ENCODE measurements at regions not wholly inside any gene's neighbourhood (a gene's known extent, or its start where the extent isn't known, plus 50 kb on each side); places are given as distances from the start of the nearest gene placed in this dataset.

DNA sequence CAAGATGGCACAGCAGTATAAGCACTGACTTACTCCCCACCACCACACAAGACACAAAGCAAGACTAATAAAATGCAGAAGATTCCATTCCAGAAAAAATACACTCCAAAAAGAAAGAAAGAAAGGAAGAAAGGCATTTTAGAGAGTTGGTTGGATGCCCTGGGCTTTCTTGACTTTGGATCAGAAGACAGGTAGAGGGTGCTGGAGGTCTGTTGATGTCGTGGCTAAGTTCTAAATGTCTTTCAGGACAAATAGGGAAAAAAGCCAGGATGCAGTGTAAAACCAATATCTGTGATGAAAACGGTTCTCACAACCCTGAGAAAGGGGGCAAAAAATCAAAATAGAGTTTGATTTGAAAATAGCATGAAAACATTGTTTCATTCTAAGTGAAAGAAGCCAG lies 555.2 kb upstream of the PRKX start:
- DNase-seq (no peak), ATAC-seq (no peak)
- intact Hi-C loops (cut with DNase I, micrococcal nuclease) = no loop called here

DNA sequence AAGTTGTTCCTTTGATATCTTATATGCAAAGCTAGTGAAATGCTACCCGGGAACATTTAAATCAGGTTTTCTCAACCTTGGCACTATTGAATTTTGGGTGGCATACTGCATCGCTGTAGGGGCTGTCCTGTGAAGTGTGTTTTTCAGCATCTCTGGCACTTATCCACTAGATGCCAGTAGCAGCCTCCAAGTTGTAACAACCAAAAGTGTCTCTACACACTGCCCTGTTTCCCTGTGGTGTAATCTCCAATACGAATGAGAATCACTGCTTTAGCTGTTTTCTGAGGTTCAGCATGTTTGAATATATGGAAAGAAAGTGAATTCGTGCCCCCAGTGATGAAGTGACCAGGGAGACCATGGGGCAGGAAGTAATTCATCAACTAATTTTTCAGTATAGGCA lies 551.6 kb upstream of the PRKX start:
- no peak for ATAC-seq
- DNase-seq = no peak
- intact Hi-C loops (cut with DNase I, micrococcal nuclease) = no loop called here

- ATAC-seq (no peak), DNase-seq (no peak)
- intact Hi-C loops (cut with DNase I, micrococcal nuclease) = no loop called here
Observed at GRCh38 chrX:4263030-4263803, 549.8 kb upstream of the PRKX start.

GRCh38 chrX:4253092-4253491 lies 539.6 kb upstream of the PRKX start:
- ATAC-seq (no peak), DNase-seq (no peak)
- intact Hi-C loops (cut with DNase I, micrococcal nuclease) = no loop called here

DNA sequence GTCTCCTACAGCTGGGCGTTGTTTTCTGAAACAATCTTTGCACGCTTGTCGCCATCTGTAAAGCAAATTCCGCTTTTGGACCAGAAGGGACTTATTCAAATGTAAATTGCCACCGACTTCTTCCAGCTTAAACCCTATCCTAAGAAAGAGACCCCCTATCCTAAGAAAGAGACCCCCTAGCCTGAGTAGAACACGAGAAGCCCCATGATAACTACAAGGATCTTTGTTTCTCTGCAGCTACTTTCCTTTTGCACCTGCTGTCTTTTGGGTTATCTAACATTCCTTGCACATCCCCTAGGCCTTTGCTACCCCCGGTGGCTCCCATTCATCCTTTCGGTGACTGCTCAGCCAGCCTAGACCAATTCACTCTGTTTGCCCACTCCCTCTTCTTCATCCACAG lies 536.0 kb upstream of the PRKX start:
- intact Hi-C loops (cut with DNase I, micrococcal nuclease) = no loop called here
- DNase-seq (no peak), ATAC-seq (no peak)

DNA sequence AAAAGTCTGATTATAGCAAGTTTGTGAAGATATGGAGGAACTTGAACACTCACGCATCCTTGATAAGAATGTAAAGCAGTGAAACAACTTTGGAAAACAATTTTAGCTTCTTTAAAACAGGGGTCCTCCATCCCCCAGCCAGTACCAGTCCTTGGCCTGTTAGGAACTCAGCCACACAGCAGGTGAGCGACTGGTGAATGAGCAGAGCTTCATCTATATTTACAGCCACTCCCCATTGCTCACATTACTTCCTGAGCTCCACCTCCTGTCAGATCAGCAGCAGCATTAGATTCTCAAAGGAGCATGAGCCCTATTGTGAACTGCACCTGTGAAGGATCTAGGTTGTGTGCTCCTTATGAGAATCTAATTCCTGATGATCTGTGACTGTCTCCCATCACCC lies 530.3 kb upstream of the PRKX start:
- ATAC-seq (no peak), DNase-seq (no peak)
- intact Hi-C loops (cut with DNase I, micrococcal nuclease) = no loop called here

DNA sequence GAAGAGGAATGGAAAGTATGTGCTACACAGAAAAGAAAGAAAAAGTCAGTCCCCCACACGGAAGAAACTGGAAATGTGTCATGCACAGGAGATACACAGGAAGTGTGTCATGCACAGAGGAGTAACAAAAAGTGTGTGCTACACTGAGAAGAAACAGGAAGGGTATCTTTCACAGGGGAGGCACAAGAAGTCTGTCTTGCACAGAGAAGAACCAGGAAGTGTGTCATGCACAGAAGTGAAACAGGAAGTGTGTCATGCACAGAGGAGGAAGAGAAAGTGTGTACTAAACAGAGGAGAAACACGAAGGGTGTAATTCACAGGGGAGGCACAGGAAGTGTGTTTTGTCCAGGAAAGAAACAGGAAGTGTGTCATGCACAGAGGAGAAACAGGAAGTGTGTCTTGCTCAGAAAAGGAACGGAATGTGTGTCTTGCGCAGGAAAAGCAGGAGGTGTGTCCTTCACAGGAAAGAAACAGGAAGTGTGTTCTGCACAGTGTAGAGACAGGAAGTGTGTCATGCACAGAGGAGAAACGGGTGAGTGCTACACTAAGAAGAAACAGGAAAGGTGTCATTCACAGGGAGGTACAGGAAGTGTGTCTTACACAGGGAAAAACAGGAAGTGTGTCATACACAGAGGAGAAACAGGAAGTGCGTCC lies 527.2 kb upstream of the PRKX start:
- ATAC-seq (no peak), DNase-seq (no peak)
- intact Hi-C loops (cut with DNase I, micrococcal nuclease) = no loop called here

DNA sequence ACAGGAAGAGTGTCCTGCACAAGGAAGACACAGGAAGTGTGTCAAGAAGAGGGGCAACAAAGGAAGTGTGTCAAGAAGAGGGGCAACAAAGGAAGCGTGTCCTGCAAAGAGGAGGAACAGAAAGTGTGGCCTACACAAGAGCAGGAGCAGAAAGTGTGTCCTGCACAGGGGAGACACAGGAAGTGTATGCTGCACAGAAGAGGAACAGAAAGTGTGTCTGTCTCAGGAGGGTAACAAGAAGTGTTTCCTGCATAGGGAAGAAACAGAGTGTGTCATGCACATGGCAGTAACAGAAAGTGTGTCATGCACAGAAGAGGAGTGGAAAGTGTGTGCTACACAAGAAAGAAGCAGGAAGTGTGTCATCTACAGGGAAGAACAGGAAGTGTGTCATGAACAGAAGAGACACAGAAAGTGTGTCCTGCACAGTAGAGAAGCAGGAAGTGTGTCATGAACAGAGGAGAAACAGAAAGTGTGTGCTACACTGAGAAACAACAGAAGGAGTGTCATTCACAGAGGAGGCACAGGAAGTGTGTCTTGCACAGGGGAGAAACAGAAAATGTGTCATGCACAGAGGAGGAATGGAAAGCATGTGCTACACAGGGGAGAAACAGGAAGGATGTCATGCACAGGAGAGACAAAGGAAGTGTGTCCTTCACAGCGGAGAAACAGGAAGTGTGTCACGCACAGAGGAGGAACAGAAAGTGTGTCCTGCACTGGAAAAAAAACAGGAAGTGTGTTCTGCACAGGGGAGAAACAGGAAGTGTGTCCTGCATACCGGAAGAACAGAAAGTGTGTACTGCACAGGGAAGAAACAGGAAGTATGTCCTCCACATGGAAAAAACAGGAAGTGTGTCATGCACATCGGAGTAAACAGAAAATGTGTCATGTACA lies 526.4 kb upstream of the PRKX start:
- intact Hi-C loops (cut with DNase I, micrococcal nuclease) = no loop called here
- DNase-seq (no peak), ATAC-seq (no peak)

- ATAC-seq (no peak), DNase-seq (no peak)
- intact Hi-C loops (cut with DNase I, micrococcal nuclease) = no loop called here
Observed at GRCh38 chrX:4238916-4239315, 525.5 kb upstream of the PRKX start.

DNA sequence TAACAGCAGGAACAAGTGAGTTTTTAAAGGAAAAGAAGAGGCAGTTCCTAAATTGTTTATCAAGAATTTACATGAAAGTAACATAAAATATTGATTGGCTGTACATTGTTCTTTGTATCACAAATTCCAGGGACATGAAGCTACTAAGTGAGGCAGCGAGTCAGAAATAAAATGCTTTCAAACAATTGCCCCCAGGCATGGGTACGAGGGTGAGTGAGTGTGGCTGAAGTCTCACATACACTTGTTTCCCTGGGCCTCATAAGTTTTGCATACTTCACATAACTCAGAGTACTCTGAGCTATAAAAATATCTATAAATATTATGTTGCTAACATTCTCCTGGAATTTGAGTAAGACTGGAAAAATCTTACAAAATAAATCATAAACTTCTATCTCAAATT lies 511.6 kb upstream of the PRKX start:
- intact Hi-C loops (cut with DNase I, micrococcal nuclease) = no loop called here
- ATAC-seq = no peak
- no peak for DNase-seq

DNA sequence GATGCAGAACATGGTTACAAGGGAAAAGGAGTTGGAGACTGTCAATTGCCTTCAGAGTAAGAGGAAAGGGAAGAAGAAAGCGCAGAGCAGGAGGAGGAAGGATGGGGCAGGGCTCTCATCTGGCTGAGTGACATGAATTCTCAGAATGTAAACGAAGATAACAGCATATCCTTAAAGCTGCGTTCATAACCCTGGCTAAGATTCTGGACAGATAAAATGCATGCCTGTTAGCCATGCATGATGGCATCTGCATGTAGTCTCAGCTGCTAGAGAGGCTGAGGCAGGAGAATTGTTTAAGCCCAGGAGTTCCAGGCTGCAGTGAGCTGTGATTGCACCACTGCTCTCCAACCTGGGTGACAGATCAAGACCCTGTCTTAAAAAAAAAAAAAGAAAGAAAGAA lies 493.5 kb upstream of the PRKX start:
- intact Hi-C loops (cut with DNase I, micrococcal nuclease) = no loop called here
- ATAC-seq (no peak), DNase-seq (no peak)

DNA sequence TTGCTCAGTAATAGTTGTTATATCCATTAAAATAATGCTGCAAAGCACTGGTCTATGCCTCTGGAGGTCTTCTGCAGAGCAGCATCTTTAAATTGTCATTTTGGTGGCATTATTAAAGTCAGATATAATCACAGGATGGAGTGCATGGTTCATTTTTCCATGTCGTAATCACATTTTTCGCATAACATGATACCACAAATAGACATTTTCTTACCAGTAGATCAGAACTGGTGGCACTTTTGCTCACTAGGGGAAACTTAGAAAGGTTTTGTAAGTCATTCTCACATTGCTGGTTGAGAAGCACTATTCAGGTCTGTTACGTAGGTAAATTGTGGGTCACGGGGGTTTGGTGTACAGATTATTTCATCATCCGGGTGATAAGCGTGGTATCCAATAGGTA lies 484.5 kb upstream of the PRKX start:
- DNase-seq = no peak
- intact Hi-C loops (cut with DNase I, micrococcal nuclease) = no loop called here
- no peak for ATAC-seq

DNA sequence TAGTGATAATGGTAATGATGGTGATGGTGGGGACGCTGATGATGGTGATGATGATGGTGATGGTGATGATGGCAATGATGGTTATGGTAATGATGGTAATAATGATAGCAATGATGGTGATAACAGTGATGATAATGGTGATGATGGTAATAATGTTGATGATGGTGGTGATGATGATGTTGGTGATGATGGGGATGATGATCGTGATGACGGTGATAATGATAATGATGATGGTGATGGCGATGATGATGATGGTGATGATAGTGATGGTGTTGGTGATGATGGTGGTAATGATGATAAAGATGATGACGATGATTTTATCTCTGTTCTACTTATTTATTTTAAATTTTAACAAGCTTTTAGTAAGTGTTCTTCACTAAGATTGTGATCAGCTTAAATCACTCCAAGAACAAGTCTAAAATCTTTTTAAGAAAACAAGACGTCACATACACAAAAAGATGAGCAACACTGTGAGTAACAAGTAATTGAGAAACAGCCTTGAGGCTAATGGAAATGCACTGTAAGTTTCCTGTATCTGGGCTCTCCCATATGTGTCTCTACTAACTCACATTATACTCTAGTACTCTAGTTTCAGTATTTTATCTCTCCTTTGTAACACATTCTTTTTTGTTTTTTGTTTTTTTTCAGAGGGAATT lies 480.2 kb upstream of the PRKX start:
- DNase-seq (no peak), ATAC-seq (no peak)
- intact Hi-C loops (cut with DNase I, micrococcal nuclease) = no loop called here

DNA sequence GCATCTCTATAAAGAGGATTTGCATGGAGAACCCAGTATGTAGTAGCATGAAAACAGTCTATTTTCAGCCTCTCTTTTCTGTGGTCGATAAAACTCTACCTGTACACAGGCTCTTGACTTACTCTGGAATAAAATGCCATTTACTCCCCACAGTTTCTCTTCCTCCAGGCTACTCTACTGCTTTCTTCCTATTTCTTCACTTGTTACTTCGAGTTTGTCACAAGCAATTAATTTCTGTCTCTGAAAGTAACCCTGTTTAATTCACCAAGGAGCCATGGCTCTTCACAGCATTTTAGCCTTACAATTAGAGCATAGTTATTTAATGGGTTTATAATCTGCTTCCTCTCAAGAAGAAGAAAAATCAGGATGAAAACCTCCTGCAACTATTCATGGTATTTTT lies 472.9 kb upstream of the PRKX start:
- DNase-seq = no peak
- ATAC-seq = no peak
- intact Hi-C loops (cut with DNase I, micrococcal nuclease) = no loop called here

- DNase-seq = no peak
- no peak for ATAC-seq
- intact Hi-C loops (cut with DNase I, micrococcal nuclease) = no loop called here
Observed at GRCh38 chrX:4185086-4185485, 471.6 kb upstream of the PRKX start.

- ATAC-seq = no peak
- DNase-seq = no peak
- intact Hi-C loops (cut with DNase I, micrococcal nuclease) = no loop called here
Observed at GRCh38 chrX:4182408-4182806, 469.0 kb upstream of the PRKX start.

- no peak for ATAC-seq
- no peak for DNase-seq
- intact Hi-C loops (cut with DNase I, micrococcal nuclease) = no loop called here
Observed at GRCh38 chrX:4181782-4182407, 468.4 kb upstream of the PRKX start.

GRCh38 chrX:4179031-4179430 lies 465.6 kb upstream of the PRKX start:
- DNase-seq (no peak), ATAC-seq (no peak)
- intact Hi-C loops (cut with DNase I, micrococcal nuclease) = no loop called here

DNA sequence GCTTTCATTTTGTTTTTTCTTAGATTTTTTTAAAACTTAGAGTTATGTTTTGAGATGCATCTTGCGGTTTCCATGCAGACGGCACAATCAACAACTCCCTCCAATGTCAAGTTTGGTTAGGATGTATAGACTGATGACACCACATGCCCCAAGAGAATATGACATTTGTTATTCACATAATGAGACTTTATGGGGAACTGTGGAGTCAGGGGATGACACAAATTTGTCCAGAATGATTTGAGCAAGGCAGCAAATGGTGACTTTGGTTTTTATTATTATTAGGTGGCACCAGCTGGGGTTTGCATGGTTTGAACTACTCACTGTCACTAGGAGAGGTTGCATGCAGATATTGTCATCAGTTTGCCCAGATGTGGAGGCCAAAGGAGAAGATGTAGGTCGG lies 461.8 kb upstream of the PRKX start:
- ATAC-seq (no peak), DNase-seq (no peak)
- intact Hi-C loops (cut with DNase I, micrococcal nuclease) = no loop called here
